ENCODE measurements at regions not wholly inside any gene's neighbourhood (a gene's known extent, or its start where the extent isn't known, plus 50 kb on each side); places are given as distances from the start of the nearest gene placed in this dataset.

GRCh38 chr7:43033369-43033768 is 79.1 kb upstream of the HECW1 start:
- Mint-ChIP-seq H3K4me1 (no peaks in the 10 kb centered on the region), H3K27me3 (ENCODE audit: insufficient read depth, low read depth, poor library complexity) (no peaks in the 10 kb centered on the region), H3K36me3 (ENCODE audit: low read depth) (no peaks in the 10 kb centered on the region), H3K9me3 (no peaks in the 10 kb centered on the region; the same call in 2 of the 3 replicates), H3K4me3 (no peak overlapping the region), H3K27ac (no peak overlapping the region)
- H4K20me1 ChIP-seq (replicated peaks; ENCODE audit: insufficient read depth), result no peaks in the 10 kb centered on the region
- TF ChIP-seq ZNF462 (CRISPR knock-in tag; IDR thresholded peaks at IDR 0.05), result no peak
- no peak for TF ChIP-seq REST (IDR thresholded peaks at IDR 0.05; ENCODE audit: unreplicated experiment)
- no peak for TF ChIP-seq POLR2AphosphoS5 (IDR thresholded peaks at IDR 0.05; ENCODE audit: low read depth)
- TF ChIP-seq ZNF114 (CRISPR knock-in tag; IDR thresholded peaks at IDR 0.05), result no peak
- TF ChIP-seq STAT1 (IDR thresholded peaks at IDR 0.05; ENCODE audit: unreplicated experiment), result no peak
- TF ChIP-seq EZH2 (IDR thresholded peaks at IDR 0.05; ENCODE audit: low read depth, unreplicated experiment), result no peak
- TF ChIP-seq EZH2phosphoT487 (IDR thresholded peaks at IDR 0.05; ENCODE audit: unreplicated experiment), result no peak
- TF ChIP-seq CREB1 (CRISPR knock-in tag; IDR thresholded peaks at IDR 0.05; ENCODE audit: low read depth), result no peak
- TF ChIP-seq NANOG (IDR thresholded peaks at IDR 0.05; ENCODE audit: borderline replicate concordance), result no peak
- TF ChIP-seq JUNB (IDR thresholded peaks at IDR 0.05; ENCODE audit: unreplicated experiment), result no peak
- no peak for TF ChIP-seq CTCF (conservative IDR thresholded peaks at IDR 0.05; ENCODE audit: low read depth in 2 of 2)
- no peaks in the 10 kb centered on the region for H3F3A ChIP-seq (replicated peaks; ENCODE audit: low read depth)
- no peaks in the 10 kb centered on the region for H3K79me2 ChIP-seq (replicated peaks; ENCODE audit: insufficient read depth)
- no peaks in the 10 kb centered on the region for H3K36me3 ChIP-seq (ENCODE audit: insufficient read depth)
- no peak overlapping the region for H3K4me2 ChIP-seq
- H2AFZ ChIP-seq, result no peak overlapping the region
- no peak for DNase-seq (ENCODE audit: low spot score)
- H3K27me3 ChIP-seq (ENCODE audit: insufficient read depth), result no peaks in the 10 kb centered on the region
- ATAC-seq, result no peak
- H3K4me1 ChIP-seq (ENCODE audit: insufficient read depth), result no peaks in the 10 kb centered on the region
- no peak overlapping the region for H3K27ac ChIP-seq (ENCODE audit: low read depth)
- H3K4me3 ChIP-seq, result no peak overlapping the region
- peaks cover 13% of the 10 kb centered on the region for H3K9me2 ChIP-seq (ENCODE audit: insufficient read depth)
